CD4-positive, alpha-beta T cell treated with Interleukin-17A for 1 hour (primary cell): ENCODE measurements at regions not wholly inside any gene's neighbourhood (a gene's known extent, or its start where the extent isn't known, plus 50 kb on each side); places are given as distances from the start of the nearest gene placed in this dataset.
"Not testable (repeated sequence)": the region's sequence is repeated elsewhere in the genome, so short reads cannot be mapped to it uniquely, and the experiment has no call there.

Experiments used
- DNase-seq: peaks from one replicate; pipeline ENCODE4 v3.0.0-alpha.2; 2020

DNA sequence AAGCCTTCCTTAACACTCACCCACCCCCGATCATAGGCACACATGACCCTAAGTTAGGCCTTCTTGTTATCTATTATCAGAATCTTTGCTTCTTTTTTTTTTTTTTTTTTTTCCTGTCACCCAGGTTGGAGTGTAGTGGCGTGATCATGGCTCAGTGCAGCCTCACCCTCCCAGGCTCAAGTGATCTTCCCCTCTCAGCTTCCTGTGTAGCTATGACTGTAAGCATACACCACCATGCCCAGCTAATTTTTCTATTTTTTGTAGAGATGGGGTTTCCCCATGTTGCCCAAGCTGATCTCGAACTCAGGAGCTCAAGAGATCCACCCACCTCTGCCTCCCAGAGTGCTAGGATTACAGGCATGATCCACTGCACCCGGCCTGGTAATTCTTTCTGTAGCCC, 328.7 kb downstream of the NR4A2 start:
- DNase-seq = no peak

DNA sequence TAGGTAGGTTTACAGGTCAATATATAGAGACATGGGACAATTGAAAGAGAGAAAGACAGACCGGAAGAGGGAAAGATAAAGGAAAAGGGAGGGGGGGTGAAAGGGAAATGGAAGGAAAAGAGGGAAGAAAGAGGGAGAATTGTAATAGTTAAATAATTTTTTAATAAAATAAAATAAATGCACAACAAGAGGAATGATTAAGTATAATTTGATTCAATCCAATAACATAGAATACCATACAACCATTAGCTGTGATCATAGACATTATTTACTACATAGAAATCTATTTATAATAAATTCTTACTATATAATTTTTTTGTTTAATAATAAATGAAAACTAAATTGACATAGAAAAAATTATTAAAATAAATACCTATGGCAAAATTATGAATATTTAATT, 330.7 kb downstream of the NR4A2 start:
- no peak for DNase-seq

DNA sequence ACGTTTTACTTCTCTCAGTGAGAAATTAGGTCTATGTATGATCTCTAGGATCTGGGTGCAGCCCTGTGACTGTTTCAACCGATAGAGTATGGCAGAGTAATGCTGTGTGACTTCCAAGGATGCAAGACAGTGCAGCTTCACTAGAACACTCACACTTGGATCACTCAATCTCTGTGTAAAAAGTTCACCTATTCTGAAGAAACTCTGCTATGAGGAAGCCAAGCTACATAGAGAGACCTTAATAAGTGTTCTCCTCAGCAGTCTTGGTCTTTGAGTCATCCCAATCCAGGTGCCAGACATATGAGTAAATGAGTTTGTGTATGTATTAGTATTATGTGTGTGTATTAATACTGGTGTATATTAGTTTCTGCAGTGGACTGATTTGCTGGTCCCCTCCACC, 335.0 kb downstream of the NR4A2 start:
- no peak for DNase-seq

DNA sequence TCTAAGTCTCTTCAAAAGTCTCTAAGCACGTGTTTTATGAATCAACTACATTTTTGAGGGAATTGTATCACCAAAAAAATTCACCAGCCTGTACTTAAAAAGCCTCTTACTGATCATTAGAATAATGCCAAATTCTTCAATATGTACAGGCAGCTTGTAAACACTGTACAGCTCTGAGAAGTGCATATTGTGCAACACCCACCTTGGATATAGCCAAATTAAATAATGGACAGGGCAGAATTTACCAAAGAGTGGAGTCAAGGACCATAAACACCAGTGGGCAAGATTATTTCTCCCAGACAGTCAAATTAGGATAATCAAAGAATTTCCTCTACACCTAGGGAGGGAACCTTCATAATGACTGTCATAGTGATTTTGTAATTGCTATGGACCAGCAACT, 338.2 kb downstream of the NR4A2 start:
- DNase-seq = no peak

DNA sequence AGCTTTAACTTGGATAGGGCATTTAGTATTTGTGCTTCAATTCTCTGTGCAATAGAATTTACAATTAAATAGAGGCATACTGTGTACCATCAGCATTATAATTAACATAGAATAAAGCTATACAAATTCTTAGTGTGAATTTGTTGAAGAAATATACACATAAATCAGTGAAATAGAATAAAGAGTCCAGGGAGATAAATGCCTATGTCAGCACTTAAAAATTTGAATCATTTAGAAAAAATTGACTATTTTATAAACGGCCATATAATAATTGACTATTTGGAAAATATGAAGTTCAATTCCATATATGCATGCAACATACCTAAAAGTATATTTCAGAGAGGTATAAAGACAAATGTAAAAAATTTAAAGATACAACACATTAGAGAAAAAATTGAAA, 348.7 kb downstream of the NR4A2 start:
- DNase-seq = no peak

DNA sequence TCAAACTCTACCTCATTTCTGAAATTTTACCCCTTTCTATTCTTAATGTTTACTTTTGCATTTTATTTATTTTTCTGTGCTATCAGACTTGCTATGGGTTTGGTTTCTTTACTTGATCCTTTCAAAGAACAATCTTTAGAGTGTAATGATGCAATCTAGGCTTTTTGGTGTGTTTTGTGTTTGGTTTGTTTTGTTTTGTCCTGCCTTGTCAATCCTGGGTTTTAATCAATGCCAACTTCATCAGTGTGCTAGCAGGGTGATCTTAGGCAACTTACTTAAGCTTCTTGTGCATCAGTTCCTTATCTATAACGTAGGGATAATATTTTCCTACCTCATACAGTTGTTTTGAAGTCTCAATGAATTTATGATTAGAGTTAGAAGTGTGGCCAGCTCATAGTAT, 350.4 kb downstream of the NR4A2 start:
- DNase-seq = no peak

DNA sequence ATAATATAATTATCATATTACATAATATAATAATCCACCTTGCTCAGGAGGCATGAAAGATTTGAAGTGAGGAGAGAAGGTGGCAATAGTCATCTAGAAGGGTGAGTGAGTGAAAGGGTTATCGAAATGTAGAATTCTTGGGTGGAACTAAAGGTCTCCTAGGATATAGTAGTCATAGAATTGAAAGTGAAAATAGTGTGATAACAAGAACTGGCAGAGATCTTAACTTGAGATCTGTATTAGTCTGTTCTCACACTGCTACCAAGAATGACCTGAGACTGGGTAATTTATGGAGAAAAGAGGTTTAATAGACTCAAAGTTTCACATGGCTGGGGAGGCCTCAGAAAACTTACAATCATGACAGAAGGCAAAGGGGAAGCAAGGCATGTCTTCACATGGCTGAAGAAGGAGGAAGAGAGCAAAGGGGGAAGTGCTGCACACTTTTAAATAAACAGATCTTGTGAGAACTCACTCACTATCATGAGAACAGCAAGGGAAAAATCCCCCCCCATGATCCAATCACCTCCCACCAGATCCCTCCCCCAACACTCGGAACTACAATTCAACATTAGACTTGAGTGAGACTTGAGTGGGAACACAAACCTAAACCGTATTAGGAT, 351.5 kb downstream of the NR4A2 start:
- no peak for DNase-seq

DNA sequence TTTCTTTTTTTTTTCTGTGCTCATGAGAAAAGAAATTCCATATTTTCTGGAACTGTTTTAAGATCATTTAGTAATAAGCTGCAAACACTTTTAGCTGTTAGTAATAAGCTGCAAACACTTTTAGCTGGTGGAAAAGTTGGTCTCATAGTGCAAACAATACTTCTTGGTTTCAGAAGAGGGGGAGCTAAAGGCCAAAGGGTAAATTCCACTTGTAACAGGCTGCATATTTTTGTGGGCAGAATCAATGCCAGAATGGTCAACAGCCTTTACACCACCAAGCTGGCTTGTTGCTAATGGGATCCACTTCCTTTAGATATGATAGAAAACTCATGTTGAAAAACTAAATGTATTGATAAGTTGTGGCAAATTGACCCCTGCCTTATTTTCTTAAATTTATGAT, 356.8 kb downstream of the NR4A2 start:
- no peak for DNase-seq

DNA sequence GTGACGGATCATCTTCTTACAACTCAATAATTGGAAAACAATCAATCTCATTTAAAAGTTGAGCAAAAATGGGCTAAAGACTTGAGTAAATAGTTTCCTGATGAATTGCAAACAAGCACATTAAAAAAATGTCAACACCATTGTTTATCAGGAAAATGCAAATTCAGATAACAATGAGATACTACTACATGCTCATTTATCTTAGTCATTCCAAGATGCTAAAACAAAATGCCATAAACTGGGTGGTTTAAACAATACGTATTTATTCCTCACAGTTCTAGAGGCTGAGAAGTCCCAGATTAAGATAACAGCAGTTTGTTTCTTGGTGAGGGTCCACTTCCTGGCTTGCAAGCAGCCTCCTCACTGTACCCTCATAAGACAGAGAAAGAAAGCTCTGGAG, 359.6 kb downstream of the NR4A2 start:
- DNase-seq = no peak

DNA sequence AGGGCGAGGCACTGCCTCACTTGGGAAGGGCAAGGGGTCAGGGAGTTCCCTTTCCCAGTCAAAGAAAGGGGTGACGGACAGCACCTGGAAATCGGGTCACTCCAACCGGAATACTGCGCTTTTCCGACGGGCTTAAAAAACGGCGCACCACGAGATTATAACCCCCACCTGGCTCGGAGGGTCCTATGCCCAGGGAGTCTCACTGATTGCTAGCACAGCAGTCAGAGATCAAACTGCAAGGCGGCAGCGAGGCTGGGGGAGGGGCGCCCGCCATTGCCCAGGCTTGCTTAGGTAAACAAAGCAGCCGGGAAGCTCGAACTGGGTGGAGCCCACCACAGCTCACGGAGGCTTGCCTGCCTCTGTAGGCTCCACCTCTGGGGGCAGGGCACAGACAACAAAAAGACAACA, 366.5 kb downstream of the NR4A2 start:
- not testable (repeated sequence) for DNase-seq

DNA sequence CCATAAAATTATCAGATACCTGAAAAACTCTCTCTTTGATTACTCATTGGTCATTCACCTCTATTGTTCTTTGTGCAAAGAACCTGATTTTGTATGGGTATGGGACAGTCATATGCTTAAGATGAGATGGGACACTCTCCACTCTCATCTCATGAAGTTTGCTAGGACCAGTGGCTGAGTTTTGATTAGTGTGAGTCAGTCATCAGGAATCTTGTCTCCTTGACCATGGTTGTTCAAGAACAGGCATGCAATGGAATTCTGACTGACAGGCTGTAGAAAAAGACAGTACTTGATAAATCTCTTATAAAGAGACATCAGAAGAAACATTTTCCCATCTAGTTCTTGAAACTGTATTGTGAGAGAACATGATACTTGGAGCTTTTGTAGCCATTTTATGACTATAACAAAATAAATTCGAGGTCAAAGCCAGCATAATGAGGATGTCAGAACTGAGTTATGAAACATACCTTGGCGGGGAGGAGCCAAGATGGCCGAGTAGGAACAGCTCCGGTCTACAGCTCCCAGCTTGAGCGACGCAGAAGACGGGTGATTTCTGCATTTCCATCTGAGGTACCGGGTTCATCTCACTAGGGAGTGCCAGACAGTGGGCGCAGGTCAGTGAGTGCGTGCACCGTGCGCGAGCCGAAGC, 367.0 kb downstream of the NR4A2 start:
- no peak for DNase-seq

DNA sequence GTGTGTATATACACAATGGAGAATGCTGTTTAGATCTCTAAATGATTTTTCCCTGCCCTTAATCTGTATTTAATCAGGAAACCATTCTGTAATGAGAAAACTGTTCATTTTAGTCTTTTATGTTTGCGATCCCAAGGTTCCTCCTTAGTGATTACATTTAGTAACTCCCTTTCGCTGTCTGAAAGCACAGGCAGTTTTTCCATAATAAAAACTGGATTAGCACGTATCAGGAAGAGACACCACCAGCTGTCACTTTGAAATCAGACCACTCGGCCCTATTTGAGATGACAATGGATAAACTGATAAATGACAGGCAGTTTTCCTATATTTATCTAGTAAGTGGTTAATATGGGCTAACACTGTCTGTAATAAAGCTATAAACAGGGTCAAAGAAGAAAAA, 370.9 kb downstream of the NR4A2 start:
- DNase-seq = no peak

DNA sequence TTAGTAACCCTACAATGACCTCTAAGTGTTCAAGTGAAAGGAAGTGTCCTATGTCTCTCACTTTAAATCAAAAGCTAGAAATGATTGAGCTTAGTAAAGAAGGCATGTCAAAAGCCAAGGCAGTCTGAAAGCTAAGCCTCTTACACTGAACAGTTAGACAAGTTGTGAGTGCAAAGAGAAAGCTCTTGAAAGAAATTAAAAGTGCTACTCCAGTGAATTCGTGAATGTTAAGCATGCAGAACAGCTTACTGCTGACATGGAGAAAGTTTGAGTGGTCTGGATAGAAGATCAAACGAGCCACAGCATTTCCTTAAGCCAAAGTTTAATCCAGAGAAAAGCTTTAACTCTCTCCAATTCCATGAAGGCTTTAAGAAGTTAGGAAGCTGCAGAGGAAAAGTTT, 373.7 kb downstream of the NR4A2 start:
- DNase-seq = no peak

DNA sequence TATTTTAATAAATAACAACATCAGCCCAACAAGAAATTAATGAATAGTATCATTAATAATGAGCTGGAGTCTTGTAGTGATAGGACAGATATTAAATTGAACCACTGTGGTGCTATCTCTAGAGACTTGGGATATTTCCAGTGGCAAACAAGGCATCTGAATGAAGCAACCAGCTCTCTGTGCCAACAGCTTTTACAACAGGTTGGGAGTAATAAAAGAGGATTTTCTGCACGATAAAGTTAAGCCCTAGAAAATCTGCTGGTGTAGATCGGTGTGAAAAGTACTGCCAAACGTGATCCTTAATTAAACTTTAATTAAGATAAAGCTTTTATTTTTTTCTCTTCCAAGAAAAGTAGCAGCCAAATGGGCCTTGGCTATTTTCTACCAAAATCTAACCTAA, 385.5 kb downstream of the NR4A2 start:
- DNase-seq = no peak

DNA sequence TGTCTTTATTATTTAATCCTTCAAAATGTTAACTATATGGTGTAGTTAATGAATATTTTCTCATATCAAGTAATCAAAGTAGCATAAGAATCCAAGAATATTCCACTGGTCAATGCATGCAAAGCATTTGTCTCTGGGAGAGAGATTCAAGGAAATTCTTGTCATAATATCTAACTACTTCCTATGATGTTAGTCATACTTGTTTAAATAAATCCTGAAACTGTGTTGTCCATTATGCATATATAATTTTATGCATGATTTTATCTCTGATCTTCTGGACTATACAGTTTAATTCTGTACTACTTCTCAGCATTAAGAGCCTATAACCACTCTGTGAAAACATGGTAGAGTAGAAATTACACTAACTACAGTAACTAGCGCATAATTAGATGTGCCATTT, 388.3 kb downstream of the NR4A2 start:
- no peak for DNase-seq

DNA sequence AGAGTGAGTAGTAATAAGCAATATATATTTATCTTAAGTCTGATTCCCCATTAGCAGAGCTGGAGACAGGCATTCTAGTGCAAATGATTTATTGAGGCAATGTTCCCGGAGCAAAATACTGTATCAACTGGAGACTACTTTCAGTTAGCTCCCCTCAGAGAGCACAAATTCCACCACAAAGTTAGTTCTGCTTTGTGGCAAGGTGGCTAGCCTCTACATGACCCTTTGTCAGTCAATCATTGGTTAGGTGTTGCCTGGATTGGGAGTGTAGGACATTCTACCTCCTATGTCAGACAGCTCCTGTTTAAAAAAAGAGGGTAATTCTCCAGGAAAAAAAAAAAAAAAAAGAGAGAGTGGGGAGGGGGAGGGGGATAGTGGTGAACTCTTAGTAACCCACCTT, 402.2 kb downstream of the NR4A2 start:
- DNase-seq = no peak

DNA sequence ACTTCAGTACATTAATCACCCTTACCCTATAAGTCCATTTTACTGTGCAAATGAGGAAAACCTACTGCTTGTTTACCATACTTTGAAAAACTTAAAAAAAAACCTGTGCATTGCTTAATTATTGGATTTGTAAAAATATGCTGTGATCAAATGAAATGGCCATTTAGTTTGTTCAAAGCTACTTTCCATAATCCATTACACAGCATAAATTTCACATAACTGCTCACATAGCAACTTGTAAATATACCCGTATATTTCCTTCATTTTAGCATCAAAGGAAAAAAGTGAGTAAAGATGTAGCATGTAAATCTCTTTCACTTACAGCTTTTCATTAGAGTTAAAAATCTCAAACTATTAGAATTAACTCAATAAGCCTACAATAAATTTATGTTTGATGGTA, 415.1 kb downstream of the NR4A2 start:
- no peak for DNase-seq

DNA sequence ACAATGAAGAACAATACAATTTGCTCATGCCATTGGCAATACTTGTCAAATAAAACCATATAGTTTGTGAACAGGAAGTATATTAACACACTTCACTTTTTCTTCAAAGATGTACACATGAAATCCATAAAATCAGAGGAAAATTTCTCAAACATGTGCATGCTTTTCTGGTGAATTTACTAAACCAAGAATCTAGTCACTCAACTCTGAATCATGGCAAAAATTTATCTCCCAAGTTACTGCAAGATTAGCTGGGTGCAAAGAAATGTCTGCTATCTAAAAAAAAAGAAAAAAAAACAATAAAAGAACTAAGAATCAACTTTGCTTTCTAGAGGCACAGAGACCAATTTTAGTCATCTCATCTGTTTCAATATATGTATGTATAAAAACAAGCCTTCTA, 419.2 kb downstream of the NR4A2 start:
- DNase-seq = no peak

DNA sequence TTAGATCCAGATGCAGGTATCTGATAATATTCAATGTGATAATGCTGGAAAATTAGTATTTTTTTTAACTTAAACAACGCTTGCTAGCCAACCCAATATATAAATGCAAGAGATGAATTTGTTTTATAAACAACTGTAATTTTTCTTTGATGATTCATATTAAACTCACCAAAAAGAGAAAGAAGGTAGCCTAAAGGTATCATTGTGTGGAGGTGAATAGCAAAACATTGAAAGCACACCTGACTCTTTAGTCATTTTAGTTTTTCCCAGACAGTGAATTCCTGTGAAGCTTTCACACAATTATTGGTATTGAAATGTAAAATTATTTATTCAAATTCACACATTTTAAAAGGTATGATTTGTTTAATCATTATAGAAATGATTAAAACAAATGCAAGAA, 424.0 kb downstream of the NR4A2 start:
- no peak for DNase-seq

DNA sequence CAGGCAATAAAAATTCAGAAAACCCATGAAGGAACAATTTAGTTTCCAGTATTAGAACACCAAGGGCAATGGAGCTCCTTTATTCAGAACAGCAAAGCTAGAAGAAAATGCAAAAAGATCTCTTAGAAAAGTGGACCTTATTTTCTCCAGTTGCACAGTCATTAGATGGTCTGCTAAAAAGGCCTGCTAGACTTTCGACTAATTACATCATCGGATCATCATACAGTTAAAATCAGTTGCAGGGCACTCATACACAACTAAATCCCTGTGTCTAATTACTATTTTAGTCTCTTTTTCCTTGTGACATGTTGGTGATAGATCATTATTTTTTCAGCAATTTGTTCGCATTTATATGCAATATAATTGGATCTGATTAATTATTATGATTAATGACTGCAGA, 425.3 kb downstream of the NR4A2 start:
- no peak for DNase-seq

DNA sequence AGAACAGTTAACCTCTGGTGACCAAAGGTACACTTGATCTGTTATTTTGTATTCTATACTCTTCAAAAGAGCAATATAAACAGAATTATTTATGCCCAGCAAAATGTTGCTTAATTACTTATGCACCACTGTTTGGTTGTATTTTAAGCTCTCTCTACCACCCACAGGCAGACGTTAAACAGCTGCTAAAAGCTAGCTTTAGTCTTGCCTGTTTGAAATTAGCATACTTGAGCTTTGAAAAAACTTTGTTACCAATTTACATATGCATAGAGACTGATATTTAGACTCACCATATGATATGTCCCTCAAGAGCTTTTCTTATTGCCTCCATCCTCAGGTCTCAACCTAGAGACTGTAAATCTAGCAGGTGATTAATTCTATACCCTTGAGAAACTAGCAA, 426.9 kb downstream of the NR4A2 start:
- DNase-seq = no peak

DNA sequence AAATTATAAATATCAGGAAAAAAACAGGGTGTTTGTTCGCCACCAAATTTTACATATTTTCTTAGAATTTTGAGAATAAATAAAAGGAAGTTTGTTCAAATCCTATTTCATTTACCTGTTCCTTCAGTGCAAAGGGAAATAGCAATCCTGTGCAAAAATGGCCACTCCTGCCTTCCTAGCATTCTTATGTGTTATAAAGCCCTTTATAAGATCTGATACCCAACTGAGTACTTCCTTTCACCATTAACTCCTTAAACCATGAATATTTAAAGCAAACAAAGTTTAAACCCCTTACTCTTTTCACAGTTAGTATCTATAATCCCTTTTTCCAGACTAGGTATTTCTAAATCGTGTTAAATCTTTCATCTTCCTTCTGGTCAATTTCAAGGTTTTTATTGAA, 427.8 kb downstream of the NR4A2 start:
- no peak for DNase-seq

DNA sequence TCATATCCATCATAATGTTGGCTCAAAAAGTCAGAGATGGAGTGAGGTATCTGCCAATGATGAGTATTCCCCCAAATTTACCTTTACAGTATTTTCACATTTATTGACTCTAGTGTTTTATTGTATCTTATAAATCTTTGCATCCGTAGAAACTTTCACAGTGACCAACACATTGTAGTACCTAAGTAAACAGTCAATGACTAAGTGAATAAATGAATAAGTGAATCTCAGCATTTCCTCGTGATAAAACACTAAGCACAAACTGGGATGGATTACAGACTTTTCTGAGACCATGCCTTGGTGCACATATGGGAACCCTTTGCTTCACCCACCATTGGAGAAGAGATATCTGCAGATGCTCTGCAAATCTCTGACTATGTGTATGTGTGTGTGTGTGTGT, 429.9 kb downstream of the NR4A2 start:
- no peak for DNase-seq

DNA sequence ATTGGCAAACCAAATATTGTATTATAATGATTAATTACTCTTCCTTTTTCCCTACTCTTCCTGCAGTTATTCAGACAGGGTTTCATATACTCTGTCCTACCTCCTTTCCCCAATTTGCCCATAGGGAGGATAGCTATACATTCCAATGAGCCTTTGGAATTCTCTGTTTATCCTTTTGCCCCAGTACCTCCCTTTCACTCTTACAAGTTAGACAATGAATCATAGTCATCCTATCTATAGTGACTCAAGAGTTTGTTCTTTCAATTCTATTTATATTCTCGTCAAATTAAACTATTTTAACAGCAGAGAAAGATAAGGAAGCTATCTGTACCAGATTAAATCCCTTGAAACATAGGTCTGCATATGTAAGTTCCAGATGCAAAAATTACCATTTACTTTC, 437.5 kb downstream of the NR4A2 start:
- no peak for DNase-seq

DNA sequence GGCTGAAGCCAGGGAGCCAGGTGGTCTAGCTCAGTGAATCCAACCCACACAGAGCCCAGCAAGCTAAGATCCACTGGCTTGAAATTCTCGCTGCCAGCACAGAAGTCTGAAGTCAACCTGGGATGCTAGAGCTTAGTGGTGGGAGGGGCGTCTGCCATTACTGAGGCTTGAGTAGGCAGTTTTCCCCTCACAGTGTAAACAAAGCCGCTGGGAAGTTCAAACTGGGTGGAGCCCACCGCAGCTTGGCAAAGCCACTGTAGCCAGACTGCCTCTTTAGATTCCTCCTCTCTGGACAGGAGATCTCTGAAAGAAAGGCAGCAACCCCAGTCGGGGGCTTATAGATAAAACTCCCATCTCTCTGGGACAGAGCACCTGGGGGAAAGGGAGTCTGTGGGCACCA, 452.1 kb downstream of the NR4A2 start:
- not testable (repeated sequence) for DNase-seq
